Peyer's patch (tissue), 4 donors: ENCODE measurements at regions not wholly inside any gene's neighbourhood (a gene's known extent, or its start where the extent isn't known, plus 50 kb on each side); places are given as distances from the start of the nearest gene placed in this dataset.

Experiments
- CTCF ChIP-seq, 6 experiments: fragments of 450-650 bp in 4 of 6; fragments of 200-600 bp in 2 of 6; sonication (generic) in 1 of 6; IDR thresholded peaks; one replicate each; pipeline ENCODE4 v1.5.1; 2017 to 2019; ENCODE audit warnings: antibody characterized with exemption in 6 of 6, mild to moderate bottlenecking in 3 of 6, moderate library complexity in 1 of 6
- POLR2A ChIP-seq, 2 donors: fragments of 450-650 bp; IDR thresholded peaks; one replicate each; pipeline ENCODE4 v1.5.1; 2017; ENCODE audit warnings: antibody characterized with exemption in 2 of 2, mild to moderate bottlenecking in 2 of 2, moderate library complexity in 2 of 2

GRCh38 chr7:45358287-45358686 is 200.7 kb downstream of the RAMP3 start:
- TF ChIP-seq CTCF (IDR thresholded peaks at IDR 0.05) (no peak), POLR2A (IDR thresholded peaks at IDR 0.05) (no peak)
